ENCODE measurements at regions not wholly inside any gene's neighbourhood (a gene's known extent, or its start where the extent isn't known, plus 50 kb on each side); places are given as distances from the start of the nearest gene placed in this dataset.

DNA sequence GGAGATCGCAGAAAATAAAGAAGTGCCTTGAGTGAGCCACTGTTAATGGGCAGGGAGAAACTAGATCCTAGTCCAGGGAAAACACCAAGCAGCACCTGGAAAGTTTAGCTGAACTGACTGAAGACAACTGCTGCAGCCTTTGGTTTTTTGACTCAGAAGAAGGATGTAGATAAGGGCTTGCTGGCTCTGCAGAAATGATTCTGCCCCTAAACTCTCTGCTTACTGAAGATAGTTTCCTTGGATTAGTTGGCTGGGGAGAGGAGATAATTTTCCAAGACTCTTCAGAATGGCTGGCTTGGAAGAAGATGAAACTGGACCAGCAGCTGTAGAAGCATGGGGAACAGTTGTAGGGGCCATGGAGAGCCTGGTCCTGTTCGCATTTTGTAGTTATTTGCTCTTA lies 471.8 kb downstream of the KDM4C start:
- no peak for DNase-seq

DNA sequence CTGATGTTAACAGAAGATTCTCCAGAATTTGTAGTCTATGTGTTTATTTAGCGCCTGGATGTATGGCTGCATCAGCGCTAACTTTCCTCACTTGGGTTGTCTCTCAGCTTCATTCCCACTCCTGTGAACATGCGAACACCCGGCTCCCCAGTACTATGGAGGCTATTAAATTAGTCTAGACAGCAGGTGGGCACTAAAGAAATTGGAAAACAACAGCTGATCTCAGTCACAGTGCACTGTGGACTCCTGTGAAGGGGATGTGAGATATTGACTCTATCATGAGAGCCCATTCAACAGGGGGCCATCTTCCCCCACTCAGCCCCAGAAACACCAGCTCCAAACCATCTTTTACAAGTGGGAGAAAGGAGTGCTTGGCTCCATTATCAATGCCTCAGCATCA lies 471.0 kb downstream of the KDM4C start:
- no peak for DNase-seq

DNA sequence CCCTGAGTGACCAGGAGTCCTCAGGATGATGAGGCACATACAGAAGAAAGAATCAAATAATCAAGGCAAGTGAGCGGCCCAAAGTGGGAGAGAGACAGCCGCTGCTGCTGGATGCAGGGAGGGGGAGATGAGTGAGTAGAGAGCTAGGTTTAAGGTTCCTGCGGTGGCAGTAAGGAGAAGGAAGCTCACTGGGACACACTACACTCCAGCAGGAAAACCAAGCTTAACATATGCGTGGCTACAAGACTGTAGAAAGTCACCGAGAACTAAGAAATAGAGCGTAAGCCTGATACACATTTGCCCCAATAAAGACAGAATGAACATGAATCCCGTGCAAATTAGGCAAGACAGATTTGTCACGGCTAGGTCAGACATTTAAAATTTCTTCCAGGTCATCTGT lies 470.2 kb downstream of the KDM4C start:
- no peak for DNase-seq

DNA sequence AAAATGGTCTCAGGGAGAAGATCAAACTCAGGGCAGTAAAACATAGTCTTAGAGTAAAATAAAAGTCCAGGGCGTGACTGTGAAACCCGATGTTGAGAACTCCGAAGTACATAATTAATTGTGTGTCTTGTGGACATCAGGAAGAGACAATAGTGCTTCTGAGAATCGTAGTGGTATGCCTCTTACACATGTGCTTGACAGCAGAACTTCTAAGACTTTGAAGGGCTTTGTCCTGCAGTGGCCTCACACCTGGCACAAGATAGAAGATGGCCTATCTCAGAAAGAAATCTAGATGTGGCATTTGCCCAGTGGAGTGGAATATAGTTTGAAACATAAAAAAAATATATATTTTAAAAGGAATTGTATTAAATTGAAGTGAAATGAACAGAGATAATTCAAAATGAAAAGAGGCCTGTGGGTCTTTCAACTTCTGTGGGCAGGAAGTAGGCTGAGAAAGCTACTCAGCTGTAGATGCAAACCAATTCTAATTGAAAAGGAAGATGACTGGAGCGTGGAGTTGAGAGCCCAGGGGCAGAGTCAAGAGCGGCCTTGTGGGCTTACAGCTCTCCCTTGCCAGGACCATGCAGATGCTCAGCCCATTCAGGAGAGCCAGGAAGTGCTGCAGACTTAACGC lies 468.4 kb downstream of the KDM4C start:
- DNase-seq = no peak

Measured in bone marrow (tissue), 2 donors.